SH-SY5Y (cell line): ENCODE measurements at regions not wholly inside any gene's neighbourhood (a gene's known extent, or its start where the extent isn't known, plus 50 kb on each side); places are given as distances from the start of the nearest gene placed in this dataset.

Experiments
- GATA2 ChIP-seq: IDR thresholded peaks from 2 replicates; pipeline ENCODE4 v1.6.1; 2011; ENCODE audit warnings: mild to moderate bottlenecking, low read depth, low read length
- GATA3 ChIP-seq: IDR thresholded peaks from 2 replicates; pipeline ENCODE4 v1.6.1; 2011; ENCODE audit warnings: low read depth, mild to moderate bottlenecking, low read length, moderate library complexity

DNA sequence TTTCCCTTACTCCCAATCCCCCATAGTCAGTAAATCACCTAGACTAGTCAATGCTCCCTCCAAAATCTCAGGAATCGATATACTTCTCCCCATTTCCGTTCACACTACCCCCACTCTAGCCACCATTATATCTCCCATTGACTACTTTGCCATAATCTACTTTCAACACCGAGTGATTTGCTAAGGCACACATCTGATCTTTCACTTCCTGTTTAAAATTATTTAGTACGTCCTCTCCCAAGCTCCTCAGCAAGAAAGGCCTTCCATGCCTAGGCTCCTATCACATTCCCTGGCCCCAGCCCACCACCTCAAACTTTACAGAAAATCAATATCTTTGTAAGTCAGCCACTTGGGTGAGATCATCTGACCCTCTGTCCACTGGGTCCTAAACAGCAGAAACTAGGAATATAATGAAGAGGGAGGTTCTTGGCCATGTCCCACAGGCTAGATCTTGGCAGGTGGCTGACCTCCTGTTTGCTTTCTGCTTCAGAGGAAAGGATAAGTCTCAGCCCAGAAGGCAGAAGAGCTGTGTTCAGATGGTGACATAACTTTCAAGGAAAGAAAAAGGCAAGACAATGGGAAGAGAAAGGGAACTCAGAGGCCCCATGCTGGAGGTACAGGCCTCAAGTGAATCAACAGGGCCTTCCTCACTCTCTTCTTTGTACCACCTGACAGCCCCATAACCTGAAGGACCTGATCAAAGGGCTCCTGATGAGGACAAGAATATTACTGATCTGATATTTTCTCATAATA lies 103.0 kb downstream of the RPL22L1 start:
- no peak for TF ChIP-seq GATA3
- TF ChIP-seq GATA2 = no peak

DNA sequence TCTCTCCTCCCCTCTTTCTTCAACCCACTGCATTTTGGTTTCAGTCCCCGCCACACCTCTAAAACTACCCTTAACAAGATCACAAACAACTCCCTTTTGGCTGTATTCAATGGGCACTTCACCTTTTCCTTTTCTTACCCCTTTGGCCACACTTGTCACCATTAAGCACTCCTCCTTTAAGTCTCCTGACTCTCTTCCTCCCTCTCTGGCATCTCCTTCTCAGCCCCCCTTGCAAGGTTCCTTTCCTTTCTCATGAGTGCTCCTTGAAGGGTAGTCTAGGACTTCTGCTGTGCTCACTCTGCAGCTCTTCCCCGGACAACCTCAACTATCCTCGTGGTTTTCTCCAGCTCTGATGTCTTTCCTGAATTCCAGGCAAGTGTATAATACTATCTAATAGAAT lies 103.7 kb downstream of the RPL22L1 start:
- TF ChIP-seq GATA3 (no peak), GATA2 (no peak)

DNA sequence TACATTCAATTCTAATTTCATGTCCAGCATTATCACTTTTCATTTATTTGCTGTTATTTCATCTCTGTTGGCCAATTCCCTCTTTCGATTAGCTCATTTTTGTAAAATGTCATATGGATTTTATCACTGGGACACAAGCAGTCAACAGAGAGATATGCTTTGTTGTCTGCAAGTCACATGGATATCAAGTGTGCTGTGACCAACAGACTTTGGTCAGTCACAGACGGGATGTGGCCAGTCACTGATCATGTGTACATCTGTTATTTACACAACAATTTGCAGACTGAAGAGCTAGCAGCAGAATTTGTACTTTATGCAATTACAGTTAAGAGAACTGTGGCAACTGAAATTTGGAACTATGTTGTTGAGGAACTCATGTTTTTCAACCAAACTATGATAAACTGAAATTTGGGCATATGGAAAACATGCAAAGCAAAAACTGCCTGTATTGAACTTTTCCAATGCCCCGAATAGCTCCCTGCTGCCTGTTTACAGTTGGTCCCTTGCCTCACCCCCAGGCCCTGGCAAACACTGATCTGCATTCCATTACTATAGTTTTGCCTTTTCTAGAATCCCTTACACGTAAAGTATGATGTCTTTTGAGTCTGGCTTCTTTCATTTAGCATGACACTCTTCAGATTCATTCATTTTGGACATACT lies 104.4 kb downstream of the RPL22L1 start:
- TF ChIP-seq GATA2 = no peak

DNA sequence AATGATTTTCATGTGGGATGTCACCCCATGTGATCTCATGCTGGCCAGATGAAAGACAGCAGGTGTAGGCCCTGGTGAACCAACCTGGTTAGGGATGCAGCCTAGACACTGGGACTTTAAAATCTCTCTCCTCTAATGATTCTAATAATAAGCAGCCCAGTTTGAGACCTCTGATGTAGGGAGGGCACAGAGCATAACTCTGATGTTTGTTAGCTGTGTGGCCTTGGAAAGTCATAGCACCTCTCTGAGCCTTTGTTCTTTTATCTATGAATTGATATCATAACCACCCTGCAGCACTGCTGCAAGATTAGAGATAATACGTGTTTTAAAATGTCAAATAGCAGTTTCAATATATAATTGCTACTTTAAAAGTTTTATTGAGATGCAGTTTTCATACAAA lies 106.0 kb downstream of the RPL22L1 start:
- TF ChIP-seq GATA2 (no peak), GATA3 (no peak)

DNA sequence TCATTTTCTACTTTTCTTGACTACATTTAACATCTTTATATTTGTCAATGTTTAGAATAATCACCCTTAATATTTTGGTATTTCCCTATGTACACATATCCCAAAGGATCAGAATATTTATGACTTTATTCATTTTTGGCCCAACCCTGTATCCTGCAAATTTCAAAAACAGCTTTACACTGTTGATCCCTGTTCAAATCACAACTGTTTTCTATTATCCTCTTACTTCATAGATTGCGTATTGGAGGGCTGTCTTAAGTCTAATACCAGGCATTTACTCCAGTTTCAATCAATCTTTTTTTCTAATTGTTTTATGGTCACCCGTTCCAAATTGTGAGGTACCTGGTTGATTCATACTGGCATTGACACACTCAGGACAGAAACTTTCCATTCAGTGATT lies 107.9 kb downstream of the RPL22L1 start:
- no peak for TF ChIP-seq GATA2
- no peak for TF ChIP-seq GATA3

DNA sequence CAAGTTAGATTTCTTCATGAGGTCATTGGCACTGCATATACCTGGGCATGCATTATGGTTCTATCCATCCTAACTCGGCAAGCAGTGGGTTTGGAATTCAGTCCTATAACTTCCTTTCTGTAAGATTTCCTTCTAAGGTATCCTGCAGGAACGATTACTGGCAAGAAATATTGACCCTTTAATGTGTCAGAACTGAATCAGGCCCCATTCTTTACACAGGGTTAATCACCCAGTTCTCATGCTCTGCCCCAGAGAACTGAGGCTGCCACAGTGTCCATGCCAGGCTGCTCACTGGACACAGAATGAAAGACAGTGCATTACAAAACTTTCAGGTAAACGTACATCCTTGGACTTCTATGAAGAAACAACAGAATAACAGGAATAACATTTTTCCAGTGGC lies 108.9 kb downstream of the RPL22L1 start:
- TF ChIP-seq GATA2 (no peak), GATA3 (no peak)

DNA sequence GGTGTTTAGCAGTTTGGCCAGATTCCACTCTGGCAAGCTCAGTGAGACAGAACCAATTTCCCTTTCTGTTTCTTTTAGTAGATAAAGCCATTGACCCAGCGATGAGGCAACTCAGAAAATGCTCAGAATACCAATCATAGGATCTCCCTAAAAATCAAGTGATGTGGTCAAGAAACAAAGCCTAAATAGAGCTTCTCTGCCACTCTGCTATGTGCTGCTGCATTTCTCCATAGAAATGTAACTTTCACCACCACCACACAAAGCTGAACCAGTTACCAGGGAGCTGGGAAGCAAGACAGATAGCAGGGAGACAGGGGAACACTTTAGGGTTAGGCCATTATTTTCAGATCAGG lies 109.8 kb downstream of the RPL22L1 start:
- no peak for TF ChIP-seq GATA2
- TF ChIP-seq GATA3 = no peak

DNA sequence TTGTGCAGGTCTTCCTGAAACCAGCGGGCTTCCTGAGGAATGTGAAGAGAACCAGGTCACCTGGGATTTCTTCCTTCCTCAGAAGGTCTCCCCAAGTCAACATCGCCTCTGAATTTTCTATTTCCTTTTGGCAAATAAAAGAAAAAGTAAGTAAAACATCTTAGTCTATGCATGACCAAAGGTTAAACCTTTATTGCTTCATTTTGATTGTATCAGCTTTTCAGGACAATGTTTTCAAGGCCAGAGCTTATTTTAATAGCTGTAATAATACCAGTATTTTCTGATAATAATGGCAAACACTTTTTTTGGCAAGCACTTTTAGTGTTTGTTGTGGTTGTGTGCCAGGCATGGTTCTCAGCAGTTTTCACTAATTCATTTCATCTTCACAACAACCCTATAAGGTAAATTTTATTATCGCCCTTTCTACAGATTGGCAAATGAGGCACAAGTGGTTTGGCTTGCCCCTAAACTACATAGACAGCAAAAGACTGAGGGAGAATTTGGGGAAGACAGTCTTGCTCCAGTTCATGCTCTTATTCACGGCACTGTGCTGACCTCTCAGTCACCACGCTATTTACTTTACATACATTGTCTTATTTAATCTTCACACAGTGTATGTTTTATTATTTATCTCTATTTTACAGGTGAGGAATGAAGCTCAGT lies 110.4 kb downstream of the RPL22L1 start:
- TF ChIP-seq GATA2 = no peak

DNA sequence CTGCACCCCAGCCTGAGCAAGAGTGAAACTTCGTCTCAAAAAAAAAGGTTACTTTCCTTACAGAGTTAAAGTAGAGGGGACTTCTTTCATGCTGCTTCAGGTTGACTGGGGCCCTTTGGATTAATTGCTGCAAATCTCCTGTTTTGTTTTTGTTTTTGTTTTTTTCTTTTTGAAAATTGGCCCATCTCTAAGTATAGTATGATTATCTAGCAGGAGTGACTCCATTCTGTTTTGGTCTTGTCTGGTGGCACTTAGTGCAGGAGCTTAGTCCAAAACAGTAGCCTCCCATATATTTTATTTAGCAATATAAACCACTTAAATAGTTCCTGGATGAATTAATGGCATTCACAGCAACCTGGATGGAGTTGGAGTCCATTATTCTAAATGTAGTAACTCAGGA lies 113.0 kb downstream of the RPL22L1 start:
- TF ChIP-seq GATA3 (no peak), GATA2 (no peak)

DNA sequence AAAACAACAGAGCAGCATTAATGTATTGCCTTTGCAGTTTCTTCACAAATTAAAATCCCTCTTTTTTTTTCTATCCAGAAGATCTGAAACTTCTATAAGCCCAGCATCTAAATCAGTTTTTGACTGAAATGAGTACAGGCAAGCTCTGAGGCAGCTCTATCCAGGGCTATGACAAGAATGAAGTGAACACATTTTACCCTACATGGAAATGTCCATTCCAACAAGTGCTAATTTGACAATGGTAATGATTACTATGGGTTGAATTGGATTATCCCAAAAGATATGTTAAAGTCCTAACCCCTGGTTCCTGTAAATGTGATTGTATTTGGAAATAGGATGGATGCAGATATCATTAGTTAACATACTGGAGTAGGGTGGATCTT lies 115.7 kb downstream of the RPL22L1 start:
- TF ChIP-seq GATA2 (no peak), GATA3 (no peak)

DNA sequence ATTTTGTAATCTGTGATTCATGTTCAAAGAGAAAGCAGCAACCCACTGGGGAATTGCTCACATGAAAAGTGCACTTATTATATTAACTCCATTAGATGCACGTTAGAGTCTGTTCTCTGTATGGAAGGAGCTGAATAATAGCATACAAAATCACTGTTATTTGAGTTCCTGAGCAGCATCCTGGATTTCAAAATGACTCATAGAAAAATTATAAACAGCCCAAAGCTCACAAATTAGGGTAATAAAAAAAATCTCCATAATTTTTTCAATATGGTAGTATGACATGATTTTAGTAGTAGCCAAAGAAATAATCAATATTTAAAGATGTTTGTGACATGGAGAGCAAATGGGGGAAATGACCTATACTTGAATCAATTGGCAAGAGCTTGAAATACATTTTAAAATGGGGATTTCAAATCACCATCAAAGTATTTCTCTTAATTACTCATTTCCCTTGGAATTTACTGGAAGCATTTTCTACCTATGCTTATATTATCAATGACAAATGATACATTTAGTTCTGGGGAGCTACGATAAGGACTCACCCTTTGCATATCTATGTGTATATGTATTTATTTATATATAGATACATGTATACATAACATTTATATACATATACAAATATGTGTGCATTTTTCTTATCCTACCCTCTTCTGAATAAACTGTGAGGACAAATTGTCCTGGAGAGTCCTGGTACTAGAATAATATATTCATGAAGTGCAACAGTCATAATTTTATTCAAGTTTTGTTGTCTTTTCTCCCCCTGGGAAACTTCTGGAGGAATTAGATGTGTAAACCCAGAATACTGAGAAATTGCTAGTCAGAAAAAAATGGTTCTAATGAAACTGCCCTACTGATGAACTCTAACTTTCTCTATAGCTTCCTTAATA lies 116.3 kb downstream of the RPL22L1 start:
- no peak for TF ChIP-seq GATA3
- TF ChIP-seq GATA2 = no peak

DNA sequence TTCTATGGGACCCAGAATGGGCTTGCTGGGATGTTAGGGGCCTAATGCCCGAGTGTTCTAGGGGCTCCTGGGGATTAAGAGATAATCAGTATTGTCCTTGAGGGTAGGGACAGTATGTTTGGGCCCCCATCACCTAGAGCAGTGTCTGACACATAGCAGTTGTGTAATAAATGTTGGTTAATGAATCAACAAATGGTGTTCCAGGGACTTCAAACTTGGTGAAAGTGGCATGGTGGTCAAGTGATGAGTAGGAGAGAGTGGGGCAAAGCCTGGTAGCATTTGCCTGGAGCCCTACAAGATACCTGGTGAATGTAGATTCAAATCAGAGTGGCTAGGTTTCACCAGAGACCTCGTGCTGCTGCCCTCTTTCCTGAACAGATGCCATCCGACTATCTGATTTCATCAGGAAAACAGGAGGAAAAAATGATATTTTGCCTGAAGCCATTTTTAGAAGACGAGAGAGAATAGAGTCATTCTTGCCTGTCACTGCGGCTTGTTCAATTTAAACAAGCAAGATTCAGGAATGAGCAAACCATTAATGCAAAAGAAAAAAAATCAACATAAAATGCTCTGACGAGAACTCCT lies 117.3 kb downstream of the RPL22L1 start:
- TF ChIP-seq GATA2 (peak; percentile 83), GATA3 (peak; percentile 40; the same call in 1 of the 2 replicates)

DNA sequence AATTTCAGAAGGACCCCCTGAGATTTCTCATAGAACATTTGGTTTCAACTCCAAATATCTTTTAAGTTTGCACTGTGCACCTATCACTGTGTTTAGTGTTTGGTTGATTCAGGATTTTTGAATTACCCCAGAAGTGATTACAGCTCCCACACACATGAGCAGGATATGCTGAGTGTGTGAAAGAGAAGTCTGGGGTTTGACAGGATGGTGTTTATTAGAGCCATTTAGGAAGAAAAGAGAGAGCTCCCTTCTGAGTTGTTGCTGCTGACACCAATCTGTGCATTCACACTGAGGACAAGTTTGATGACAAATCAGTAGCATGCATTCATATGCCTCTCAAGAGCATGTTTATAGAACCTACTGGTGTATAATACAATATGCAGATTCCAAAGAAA lies 118.1 kb downstream of the RPL22L1 start:
- no peak for TF ChIP-seq GATA2
- no peak for TF ChIP-seq GATA3
